ENCODE measurements at regions not wholly inside any gene's neighbourhood (a gene's known extent, or its start where the extent isn't known, plus 50 kb on each side); places are given as distances from the start of the nearest gene placed in this dataset.

DNA sequence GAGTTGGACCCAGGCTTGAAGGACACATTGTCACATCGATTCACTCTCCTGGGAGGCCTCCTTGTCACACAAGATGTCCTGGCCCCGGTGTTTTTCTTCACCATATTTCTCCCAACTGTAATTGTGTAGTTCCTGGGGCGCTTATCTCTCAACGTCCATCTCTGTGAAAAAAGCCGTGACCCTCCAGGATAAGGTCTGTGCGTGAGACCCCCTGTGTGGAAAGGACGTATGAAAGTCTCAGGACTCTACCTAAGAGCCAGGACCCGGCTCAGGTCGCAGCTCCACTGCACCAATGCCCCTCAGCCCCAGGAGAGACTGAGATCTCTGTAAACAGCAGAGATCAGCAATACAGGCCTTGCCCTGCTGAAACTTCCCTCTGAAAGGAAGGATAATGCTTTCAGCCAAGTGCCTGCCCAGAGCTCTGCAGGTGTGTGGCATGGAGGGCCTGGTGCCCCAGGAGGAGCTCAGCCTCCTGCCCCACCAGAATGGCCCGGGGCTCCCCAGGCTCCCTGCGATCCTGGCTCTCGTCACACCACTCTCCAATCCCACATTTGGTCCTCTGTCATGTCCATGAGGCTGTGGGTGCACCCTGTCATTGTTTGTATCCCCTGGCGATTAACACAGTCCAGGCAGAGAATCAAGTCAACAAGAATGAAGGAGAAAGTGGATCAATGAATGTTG lies 119.2 kb upstream of the TMEM45B start:
- DNase-seq = no peak
- peaks cover 5 to 6% of the 10 kb centered on the region in 2 donors for H3K4me1 ChIP-seq
- H3K36me3 ChIP-seq = no peaks in the 10 kb centered on the region
- intact Hi-C loops (cut with DNase I) = no loop called here
- H3K4me3 ChIP-seq = no peak overlapping the region
- no peak for ATAC-seq
- TF ChIP-seq, protein P1, sequence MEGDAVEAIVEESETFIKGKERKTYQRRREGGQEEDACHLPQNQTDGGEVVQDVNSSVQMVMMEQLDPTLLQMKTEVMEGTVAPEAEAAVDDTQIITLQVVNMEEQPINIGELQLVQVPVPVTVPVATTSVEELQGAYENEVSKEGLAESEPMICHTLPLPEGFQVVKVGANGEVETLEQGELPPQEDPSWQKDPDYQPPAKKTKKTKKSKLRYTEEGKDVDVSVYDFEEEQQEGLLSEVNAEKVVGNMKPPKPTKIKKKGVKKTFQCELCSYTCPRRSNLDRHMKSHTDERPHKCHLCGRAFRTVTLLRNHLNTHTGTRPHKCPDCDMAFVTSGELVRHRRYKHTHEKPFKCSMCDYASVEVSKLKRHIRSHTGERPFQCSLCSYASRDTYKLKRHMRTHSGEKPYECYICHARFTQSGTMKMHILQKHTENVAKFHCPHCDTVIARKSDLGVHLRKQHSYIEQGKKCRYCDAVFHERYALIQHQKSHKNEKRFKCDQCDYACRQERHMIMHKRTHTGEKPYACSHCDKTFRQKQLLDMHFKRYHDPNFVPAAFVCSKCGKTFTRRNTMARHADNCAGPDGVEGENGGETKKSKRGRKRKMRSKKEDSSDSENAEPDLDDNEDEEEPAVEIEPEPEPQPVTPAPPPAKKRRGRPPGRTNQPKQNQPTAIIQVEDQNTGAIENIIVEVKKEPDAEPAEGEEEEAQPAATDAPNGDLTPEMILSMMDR (IDR thresholded peaks at IDR 0.05) = no peak
- no peak overlapping the region for H3K27ac ChIP-seq
- no peaks in the 10 kb centered on the region for H3K9me3 ChIP-seq
- peaks cover 0 to 44% of the 10 kb centered on the region in 2 donors for H3K27me3 ChIP-seq

DNA sequence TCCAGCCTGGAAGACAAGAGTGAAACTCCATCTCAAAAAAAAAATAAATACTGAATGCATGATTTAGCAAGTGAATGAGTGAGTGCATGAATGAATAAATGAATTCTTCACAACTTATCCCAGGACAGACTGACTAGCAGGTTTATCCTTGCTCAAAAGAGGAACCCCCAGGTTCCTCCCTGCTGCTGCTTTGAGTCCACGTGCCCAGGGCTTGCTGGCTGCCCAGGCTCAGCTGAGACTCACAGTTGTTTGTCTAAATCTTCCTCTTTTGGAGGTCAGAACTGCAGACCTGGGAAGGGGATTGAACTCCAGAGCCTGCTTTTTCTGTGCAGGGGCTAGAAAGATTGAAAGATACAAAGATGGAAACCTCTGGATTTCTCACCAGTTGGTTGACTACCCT lies 117.4 kb upstream of the TMEM45B start:
- no peaks in the 10 kb centered on the region for H3K36me3 ChIP-seq
- no peak for DNase-seq
- intact Hi-C loops (cut with DNase I) = no loop called here
- peaks cover 0 to 41% of the 10 kb centered on the region in 2 donors for H3K27me3 ChIP-seq
- H3K4me1 ChIP-seq = peaks cover 5 to 6% of the 10 kb centered on the region in 2 donors
- no peaks in the 10 kb centered on the region for H3K9me3 ChIP-seq
- TF ChIP-seq, protein P1 (IDR thresholded peaks at IDR 0.05) = no peak
- H3K27ac ChIP-seq = no peak overlapping the region
- no peak overlapping the region for H3K4me3 ChIP-seq
- ATAC-seq = no peak

DNA sequence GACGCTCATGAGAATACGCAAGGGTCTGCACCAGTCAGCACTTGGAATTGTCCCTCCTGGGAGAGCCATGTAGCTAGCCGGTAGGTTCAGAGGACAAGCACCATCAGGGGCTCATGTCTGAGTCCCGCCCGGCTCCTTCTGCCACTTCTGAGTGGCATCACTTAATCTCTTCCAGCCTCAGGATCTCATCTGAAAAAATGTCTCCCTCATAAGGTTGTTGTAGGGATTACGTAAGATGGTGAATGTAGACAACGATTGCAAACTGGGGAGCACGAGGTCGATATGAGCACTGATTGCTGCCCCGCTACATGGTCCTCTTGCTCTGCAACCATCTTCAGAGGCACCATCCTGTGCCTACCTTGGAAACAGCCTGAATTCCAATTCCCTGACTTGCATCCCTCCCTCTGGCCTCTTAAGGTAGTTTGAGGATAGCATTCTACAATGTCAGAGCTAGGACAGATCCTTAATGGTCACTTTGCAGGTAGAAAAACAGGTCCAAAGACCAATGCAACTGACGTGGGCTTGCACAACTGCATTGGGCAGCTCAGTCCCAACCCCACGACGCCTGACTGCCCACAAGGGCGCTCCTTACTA lies 115.8 kb upstream of the TMEM45B start:
- TF ChIP-seq, protein P1 (IDR thresholded peaks at IDR 0.05) = no peak
- Histone ChIP-seq H3K27ac (no peak overlapping the region), H3K9me3 (no peaks in the 10 kb centered on the region), H3K4me1 (peaks cover 5 to 6% of the 10 kb centered on the region in 2 donors), H3K4me3 (no peak overlapping the region), H3K27me3 (peaks cover 0 to 35% of the 10 kb centered on the region in 2 donors), H3K36me3 (no peaks in the 10 kb centered on the region)
- intact Hi-C loops (cut with DNase I) = no loop called here
- DNase-seq = no peak
- no peak for ATAC-seq

DNA sequence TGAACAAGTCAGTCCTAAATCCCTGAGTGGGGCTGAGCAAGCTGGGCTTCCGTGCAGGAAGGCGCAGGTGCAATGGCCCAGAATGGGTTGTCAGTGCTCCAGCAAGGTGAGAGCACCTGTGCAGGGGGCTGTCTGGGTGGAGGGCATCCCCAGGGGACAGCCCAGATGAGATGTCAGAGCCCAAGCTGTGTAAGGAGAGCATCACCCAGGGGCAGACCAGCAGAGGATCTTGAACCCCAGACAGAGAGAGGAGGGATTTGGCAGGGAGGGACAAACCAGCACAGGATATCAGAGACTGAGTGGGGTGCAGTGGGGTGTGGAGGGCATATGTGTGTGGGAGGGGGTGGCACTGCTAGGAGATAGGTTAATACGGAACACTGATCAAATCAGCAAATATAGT lies 114.9 kb upstream of the TMEM45B start:
- Histone ChIP-seq H3K27me3 (peaks cover 0 to 26% of the 10 kb centered on the region in 2 donors), H3K4me3 (no peak overlapping the region), H3K9me3 (no peaks in the 10 kb centered on the region), H3K36me3 (no peaks in the 10 kb centered on the region), H3K27ac (no peak overlapping the region), H3K4me1 (peaks cover 2% of the 10 kb centered on the region in 2 donors)
- DNase-seq (no peak), ATAC-seq (no peak)
- intact Hi-C loops (cut with DNase I) = no loop called here
- TF ChIP-seq, protein P1 (IDR thresholded peaks at IDR 0.05) = no peak

DNA sequence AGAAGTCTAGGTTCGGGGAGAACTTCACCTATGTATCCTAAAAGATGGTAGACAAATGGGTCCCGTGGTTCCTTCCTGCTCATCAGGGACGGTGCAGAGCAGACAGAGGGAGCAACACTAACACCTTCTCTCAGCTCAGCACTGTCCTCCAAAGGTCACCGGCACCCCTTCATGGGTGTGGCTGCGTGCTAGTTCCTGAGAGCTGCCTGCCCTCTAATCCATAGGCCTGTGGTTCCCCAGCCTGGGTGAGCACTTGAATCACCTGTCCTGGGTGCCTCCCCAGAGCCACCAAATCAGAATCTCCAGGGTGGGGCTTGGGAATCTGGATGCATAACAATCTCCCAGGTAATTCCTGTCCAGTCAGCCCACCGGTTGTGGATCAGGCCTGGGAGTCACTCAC lies 113.9 kb upstream of the TMEM45B start:
- H3K36me3 ChIP-seq = no peaks in the 10 kb centered on the region
- DNase-seq (no peak), ATAC-seq (no peak)
- no peak overlapping the region for H3K4me3 ChIP-seq
- H3K4me1 ChIP-seq = no peaks in the 10 kb centered on the region
- H3K9me3 ChIP-seq = no peaks in the 10 kb centered on the region
- H3K27ac ChIP-seq = no peak overlapping the region
- peaks cover 0 to 18% of the 10 kb centered on the region in 2 donors for H3K27me3 ChIP-seq
- intact Hi-C loops (cut with DNase I) = no loop called here
- TF ChIP-seq, protein P1 (IDR thresholded peaks at IDR 0.05) = no peak

Measured in left lung (tissue), 4 donors.